ENCODE measurements at regions not wholly inside any gene's neighbourhood (a gene's known extent, or its start where the extent isn't known, plus 50 kb on each side); places are given as distances from the start of the nearest gene placed in this dataset.

DNA sequence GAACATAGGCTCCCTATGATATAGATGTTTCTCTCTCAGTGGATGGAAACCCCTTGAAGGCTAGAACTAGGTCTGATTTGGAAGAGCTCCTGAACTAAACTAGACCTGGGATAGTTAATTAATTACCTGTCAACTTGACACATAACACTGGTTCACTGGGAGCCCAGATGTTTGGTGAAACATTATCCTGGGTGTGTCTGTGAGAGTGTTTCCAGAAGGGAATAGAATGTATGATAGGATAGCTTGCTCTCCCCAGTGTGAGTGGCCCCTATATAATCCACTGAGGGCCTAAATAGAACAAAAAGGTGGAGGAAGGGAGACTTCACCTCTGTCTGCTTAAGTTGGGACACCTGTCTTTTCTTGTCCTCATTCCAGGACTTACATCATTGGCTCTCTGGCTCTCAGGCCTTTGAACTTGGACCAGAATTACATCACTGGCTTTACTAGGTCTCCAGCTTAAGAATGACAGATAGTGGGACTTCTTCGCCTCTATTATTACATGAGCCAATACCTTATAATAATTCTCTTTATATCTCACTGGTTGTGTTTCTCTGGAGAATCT is 194.1 kb downstream of the KTN1 start:
- TF ChIP-seq RAD21 (IDR thresholded peaks at IDR 0.05; ENCODE audit: low read length) (no peak), POLR2A (IDR thresholded peaks at IDR 0.05; ENCODE audit: low read depth, low read length) (no peak), CEBPB (IDR thresholded peaks at IDR 0.05; ENCODE audit: low read depth, low read length) (no peak), RFX5 (IDR thresholded peaks at IDR 0.05; ENCODE audit: low read depth, low read length) (no peak), MXI1 (IDR thresholded peaks at IDR 0.05; ENCODE audit: borderline replicate concordance, low read depth, low read length) (no peak), MAZ (IDR thresholded peaks at IDR 0.05; ENCODE audit: borderline replicate concordance, low read depth, low read length) (no peak), RCOR1 (IDR thresholded peaks at IDR 0.05; ENCODE audit: insufficient replicate concordance, low read length) (no peak), NFE2L2 (IDR thresholded peaks at IDR 0.05; ENCODE audit: low read depth, low read length) (no peak), SMC3 (IDR thresholded peaks at IDR 0.05; ENCODE audit: low read depth, low read length) (no peak)
- TF ChIP-seq, protein P1, sequence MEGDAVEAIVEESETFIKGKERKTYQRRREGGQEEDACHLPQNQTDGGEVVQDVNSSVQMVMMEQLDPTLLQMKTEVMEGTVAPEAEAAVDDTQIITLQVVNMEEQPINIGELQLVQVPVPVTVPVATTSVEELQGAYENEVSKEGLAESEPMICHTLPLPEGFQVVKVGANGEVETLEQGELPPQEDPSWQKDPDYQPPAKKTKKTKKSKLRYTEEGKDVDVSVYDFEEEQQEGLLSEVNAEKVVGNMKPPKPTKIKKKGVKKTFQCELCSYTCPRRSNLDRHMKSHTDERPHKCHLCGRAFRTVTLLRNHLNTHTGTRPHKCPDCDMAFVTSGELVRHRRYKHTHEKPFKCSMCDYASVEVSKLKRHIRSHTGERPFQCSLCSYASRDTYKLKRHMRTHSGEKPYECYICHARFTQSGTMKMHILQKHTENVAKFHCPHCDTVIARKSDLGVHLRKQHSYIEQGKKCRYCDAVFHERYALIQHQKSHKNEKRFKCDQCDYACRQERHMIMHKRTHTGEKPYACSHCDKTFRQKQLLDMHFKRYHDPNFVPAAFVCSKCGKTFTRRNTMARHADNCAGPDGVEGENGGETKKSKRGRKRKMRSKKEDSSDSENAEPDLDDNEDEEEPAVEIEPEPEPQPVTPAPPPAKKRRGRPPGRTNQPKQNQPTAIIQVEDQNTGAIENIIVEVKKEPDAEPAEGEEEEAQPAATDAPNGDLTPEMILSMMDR (conservative IDR thresholded peaks at IDR 0.05; ENCODE audit: low read depth, low read length), result no peak
- TF ChIP-seq, protein P2, sequence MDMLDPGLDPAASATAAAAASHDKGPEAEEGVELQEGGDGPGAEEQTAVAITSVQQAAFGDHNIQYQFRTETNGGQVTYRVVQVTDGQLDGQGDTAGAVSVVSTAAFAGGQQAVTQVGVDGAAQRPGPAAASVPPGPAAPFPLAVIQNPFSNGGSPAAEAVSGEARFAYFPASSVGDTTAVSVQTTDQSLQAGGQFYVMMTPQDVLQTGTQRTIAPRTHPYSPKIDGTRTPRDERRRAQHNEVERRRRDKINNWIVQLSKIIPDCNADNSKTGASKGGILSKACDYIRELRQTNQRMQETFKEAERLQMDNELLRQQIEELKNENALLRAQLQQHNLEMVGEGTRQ (IDR thresholded peaks at IDR 0.05; ENCODE audit: low read depth, low read length), result no peak
- TF ChIP-seq, protein P3, sequence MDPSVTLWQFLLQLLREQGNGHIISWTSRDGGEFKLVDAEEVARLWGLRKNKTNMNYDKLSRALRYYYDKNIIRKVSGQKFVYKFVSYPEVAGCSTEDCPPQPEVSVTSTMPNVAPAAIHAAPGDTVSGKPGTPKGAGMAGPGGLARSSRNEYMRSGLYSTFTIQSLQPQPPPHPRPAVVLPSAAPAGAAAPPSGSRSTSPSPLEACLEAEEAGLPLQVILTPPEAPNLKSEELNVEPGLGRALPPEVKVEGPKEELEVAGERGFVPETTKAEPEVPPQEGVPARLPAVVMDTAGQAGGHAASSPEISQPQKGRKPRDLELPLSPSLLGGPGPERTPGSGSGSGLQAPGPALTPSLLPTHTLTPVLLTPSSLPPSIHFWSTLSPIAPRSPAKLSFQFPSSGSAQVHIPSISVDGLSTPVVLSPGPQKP (IDR thresholded peaks at IDR 0.05; ENCODE audit: borderline replicate concordance, low read depth, low read length), result no peak
